ENCODE measurements at regions not wholly inside any gene's neighbourhood (a gene's known extent, or its start where the extent isn't known, plus 50 kb on each side); places are given as distances from the start of the nearest gene placed in this dataset.

DNA sequence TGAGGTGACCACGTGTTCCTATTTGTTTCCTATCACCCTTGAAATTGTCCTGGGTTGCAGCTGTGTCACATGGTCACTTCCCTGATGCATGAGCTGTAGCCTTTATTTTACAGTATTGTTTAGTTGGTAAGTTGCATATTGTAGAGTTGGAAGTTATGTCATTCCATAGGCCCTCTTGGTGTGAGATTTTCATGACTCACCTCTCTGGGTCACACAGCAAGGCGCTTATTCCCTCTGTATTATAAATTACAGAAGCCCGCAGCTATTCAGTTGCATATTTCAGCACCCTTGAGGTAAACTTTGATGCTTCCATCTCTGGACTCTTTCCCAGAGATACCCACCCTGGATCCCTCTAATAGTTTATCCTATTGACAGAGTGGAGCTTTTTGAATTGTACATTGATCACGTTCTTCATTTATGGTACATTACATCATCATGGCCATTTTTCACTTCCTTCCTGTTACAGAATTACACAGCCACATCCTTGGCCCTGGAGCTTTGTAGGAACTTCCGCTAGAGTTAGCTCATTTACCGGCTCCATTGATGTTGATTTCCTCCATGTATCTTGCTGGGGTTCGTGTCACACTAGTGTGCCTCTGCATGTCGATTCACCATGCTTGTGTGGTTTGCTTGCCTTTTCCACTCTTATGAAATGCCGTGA is 543.1 kb upstream of the RGMA start:
- H3K27me3 ChIP-seq (replicated peaks) = no peaks in the 10 kb centered on the region
- DNase-seq = no peak
- H3K36me3 ChIP-seq (replicated peaks) = no peaks in the 10 kb centered on the region
- no peak overlapping the region for H3K27ac ChIP-seq
- H3K4me3 ChIP-seq (ENCODE audit: low read depth, low read length) = no peak overlapping the region
- TF ChIP-seq, protein P1, sequence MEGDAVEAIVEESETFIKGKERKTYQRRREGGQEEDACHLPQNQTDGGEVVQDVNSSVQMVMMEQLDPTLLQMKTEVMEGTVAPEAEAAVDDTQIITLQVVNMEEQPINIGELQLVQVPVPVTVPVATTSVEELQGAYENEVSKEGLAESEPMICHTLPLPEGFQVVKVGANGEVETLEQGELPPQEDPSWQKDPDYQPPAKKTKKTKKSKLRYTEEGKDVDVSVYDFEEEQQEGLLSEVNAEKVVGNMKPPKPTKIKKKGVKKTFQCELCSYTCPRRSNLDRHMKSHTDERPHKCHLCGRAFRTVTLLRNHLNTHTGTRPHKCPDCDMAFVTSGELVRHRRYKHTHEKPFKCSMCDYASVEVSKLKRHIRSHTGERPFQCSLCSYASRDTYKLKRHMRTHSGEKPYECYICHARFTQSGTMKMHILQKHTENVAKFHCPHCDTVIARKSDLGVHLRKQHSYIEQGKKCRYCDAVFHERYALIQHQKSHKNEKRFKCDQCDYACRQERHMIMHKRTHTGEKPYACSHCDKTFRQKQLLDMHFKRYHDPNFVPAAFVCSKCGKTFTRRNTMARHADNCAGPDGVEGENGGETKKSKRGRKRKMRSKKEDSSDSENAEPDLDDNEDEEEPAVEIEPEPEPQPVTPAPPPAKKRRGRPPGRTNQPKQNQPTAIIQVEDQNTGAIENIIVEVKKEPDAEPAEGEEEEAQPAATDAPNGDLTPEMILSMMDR (IDR thresholded peaks at IDR 0.05; ENCODE audit: low read depth, low read length, missing control alignments) = no peak
- in situ Hi-C loops (cut with HindIII; ENCODE audit: low pct_ligation_motif_present, low sequenced_read_pairs) = no loop called here

DNA sequence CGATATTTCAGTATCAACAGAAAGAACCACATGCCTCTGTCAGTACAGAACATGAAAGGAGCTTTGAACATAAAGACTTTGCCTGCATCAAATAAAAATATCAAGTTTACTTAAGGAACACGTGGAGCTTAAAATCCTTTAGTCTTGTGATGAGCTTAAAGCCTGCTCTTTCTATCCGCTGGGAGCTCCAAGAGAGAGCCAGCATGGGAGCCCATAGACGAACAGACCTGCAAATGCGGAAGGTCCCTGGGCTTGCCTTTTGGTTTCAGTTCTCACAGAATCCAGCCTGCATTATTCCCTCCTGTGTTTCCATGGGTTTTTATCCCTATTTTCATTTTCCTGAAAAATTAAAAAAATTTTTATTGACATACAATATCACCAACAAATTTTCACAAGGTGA is 530.6 kb upstream of the RGMA start:
- no peak for DNase-seq
- TF ChIP-seq, protein P1 (IDR thresholded peaks at IDR 0.05; ENCODE audit: low read depth, low read length, missing control alignments) = no peak
- no peak overlapping the region for H3K27ac ChIP-seq
- H3K36me3 ChIP-seq (replicated peaks) = no peaks in the 10 kb centered on the region
- H3K27me3 ChIP-seq (replicated peaks) = no peaks in the 10 kb centered on the region
- no peak overlapping the region for H3K4me3 ChIP-seq (ENCODE audit: low read depth, low read length)
- in situ Hi-C loops (cut with HindIII; ENCODE audit: low pct_ligation_motif_present, low sequenced_read_pairs) = no loop called here

DNA sequence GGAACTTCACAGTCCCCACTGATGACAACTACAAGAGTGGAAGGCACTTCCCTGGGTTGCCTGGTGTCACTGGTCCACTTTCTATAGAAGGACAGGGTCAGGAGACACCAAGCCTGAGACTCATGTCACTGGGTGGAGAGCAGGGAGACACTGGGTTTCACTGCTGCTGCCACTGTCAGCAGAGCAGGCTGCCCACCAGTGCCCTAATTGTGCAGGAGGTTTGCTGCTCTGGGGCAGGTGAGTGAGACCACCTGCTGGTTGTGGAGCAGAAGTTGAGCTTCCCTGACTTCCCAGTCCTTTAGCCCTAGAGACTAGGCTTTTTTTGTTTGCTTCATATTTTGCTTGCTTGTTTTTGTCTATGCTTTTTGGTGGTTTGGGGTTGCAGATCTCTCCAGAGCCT is 528.4 kb upstream of the RGMA start:
- no peaks in the 10 kb centered on the region for H3K27me3 ChIP-seq (replicated peaks)
- no peak overlapping the region for H3K27ac ChIP-seq
- TF ChIP-seq, protein P1 (IDR thresholded peaks at IDR 0.05; ENCODE audit: low read depth, low read length, missing control alignments) = no peak
- H3K4me3 ChIP-seq (ENCODE audit: low read depth, low read length) = no peak overlapping the region
- no peaks in the 10 kb centered on the region for H3K36me3 ChIP-seq (replicated peaks)
- in situ Hi-C loops (cut with HindIII; ENCODE audit: low pct_ligation_motif_present, low sequenced_read_pairs) = no loop called here
- no peak for DNase-seq

DNA sequence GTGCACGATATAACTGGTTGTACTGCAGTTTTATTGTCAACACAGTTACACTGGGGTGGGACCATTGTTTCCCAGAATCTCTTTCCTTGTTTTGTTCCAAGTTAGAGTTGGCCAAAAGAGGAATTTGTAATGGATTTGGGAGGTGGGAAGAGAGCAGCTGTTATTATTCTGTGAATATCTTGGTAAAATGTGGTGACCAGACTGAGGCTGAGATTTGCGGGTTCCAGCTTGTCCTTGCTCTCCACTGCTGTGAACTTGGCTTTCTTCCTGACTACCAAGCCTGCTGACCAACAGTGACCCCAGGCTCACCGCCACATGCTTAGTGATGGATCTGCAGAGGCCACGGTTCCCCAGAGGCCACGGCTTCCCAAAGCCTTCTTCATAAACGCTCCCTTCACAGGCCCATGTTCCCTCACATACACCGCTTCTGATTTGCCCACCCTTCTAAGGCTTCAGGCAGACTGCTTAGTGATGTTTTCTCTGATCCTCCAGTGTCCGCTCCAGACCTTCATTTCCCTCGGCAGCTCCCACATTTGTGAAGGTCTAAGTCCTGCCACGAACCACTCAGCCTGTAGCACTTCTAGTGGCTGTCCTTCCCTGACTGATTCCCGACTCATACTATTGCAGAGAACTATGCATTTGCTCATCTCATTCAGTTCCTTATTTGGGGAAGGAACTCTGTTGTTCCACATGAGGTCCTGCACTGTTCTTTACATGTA is 525.5 kb upstream of the RGMA start:
- TF ChIP-seq, protein P1 (IDR thresholded peaks at IDR 0.05; ENCODE audit: low read depth, low read length, missing control alignments) = no peak
- Histone ChIP-seq H3K27me3 (replicated peaks) (no peaks in the 10 kb centered on the region), H3K36me3 (replicated peaks) (no peaks in the 10 kb centered on the region), H3K4me3 (ENCODE audit: low read depth, low read length) (no peak overlapping the region), H3K27ac (no peak overlapping the region)
- no peak for DNase-seq
- in situ Hi-C loops (cut with HindIII; ENCODE audit: low pct_ligation_motif_present, low sequenced_read_pairs) = no loop called here

DNA sequence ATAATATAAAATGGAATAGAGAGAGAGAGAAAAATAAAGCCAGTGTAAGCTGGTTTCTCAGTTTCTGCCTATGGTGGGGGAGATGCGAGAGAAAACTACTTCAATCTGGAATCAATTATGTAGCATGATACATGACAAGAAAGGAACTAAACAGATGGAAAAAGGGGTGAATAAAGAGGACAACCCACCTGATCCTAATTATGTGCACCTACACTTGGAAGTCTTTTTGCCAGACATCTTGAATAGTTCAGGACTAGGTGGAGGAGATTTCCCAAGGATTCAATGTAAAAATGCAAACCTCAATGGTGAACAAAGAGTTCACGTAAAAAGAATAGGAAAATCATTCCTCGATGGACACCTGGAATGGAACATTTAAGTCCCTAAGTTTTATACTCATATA is 524.4 kb upstream of the RGMA start:
- H3K27me3 ChIP-seq (replicated peaks) = no peaks in the 10 kb centered on the region
- in situ Hi-C loops (cut with HindIII; ENCODE audit: low pct_ligation_motif_present, low sequenced_read_pairs) = no loop called here
- no peak overlapping the region for H3K27ac ChIP-seq
- H3K36me3 ChIP-seq (replicated peaks) = no peaks in the 10 kb centered on the region
- TF ChIP-seq, protein P1 (IDR thresholded peaks at IDR 0.05; ENCODE audit: low read depth, low read length, missing control alignments) = no peak
- DNase-seq = no peak
- no peak overlapping the region for H3K4me3 ChIP-seq (ENCODE audit: low read depth, low read length)

All from brain microvascular endothelial cell (primary cell).